HepG2 (cell line): ENCODE measurements at regions not wholly inside any gene's neighbourhood (a gene's known extent, or its start where the extent isn't known, plus 50 kb on each side); places are given as distances from the start of the nearest gene placed in this dataset.

Experiments
- ATAC-seq: fragments of 200-7000 bp; cut with Tn5 transposase; 3 replicates; pipeline ENCODE4 v1.9.1; 2020; ENCODE audit warnings: mild to moderate bottlenecking, moderate library complexity
- BruUV-seq: library from RNA; stranded (reverse); fragments of 400-500 nt; replicated peaks from 2 replicates; lab custom pipeline; 2021; lab: Mats Ljungman, UMichigan
- CTCF ChIA-PET: fragments of 300-600 bp; formaldehyde crosslinking; extraction: SDS; loops from one replicate; lab custom pipeline; 2021; ENCODE audit warnings: low total read pairs, inconsistent platforms, low intra/inter-chr PET ratio; lab: Yijun Ruan, JAX
- POLR2A ChIA-PET: fragments of 350-600 bp; sonication (Branson Sonifier 250); formaldehyde crosslinking; loops from one replicate; lab custom pipeline; 2020; ENCODE audit warnings: antibody characterized with exemption, inconsistent platforms; lab: Yijun Ruan, JAX
- DNase-seq: peaks from one replicate; pipeline ENCODE4 v3.0.0-alpha.2; 2015; ENCODE audit warnings: low spot score
- FAIRE-seq: peaks from 3 replicates; lab custom pipeline; 2011; peaks lifted over from hg19 to GRCh38; lab: Jason Lieb, UNC
- H2AFZ ChIP-seq: one replicate; pipeline ENCODE4 v1.6.1; 2011; ENCODE audit warnings: low read length, inconsistent platforms
- H3K27ac ChIP-seq: fragments of 300-600 bp; 3 replicates; pipeline ENCODE4 v1.8.0; 2011; ENCODE audit warnings: mixed run types, mild to moderate bottlenecking, mixed read lengths, low read length, inconsistent platforms; ENCODE audit not compliant: insufficient read depth; ENCODE audit errors: extremely low read length
- H3K27me3 ChIP-seq, 2 experiments: fragments of 200-600 bp in 1 of 2; 2 replicates in 1 of 2; 3 replicates in 1 of 2; pipeline versions ENCODE4 v1.6.0 to v1.8.0; 2011; ENCODE audit warnings: low read length in 2 of 2, mild to moderate bottlenecking in 2 of 2, moderate library complexity in 2 of 2, inconsistent platforms in 1 of 2; ENCODE audit not compliant: insufficient read depth in 2 of 2, control insufficient read depth in 1 of 2
- H3K36me3 ChIP-seq, 2 experiments: fragments of 200-600 bp in 1 of 2; replicated peaks in 1 of 2; 2 replicates in 1 of 2; 3 replicates in 1 of 2; pipeline versions ENCODE4 v1.5.1 to v1.8.0; 2011; ENCODE audit warnings: low read length in 2 of 2, inconsistent platforms in 1 of 2; ENCODE audit not compliant: insufficient read depth in 2 of 2, control insufficient read depth in 1 of 2
- H3K4me1 ChIP-seq: 2 replicates; pipeline ENCODE4 v1.5.1; 2012; ENCODE audit warnings: low read length, inconsistent platforms; ENCODE audit not compliant: insufficient read depth
- H3K4me2 ChIP-seq: 2 replicates; pipeline ENCODE4 v1.6.0; 2011; ENCODE audit warnings: low read depth, low read length, inconsistent platforms
- H3K4me3 ChIP-seq, 3 experiments: fragments of 200-600 bp in 1 of 3; sonication (generic), shearing (Covaris generic) in 1 of 3; replicated peaks in 1 of 3; 2 replicates each; pipeline ENCODE4 v1.5.1; 2011 to 2016; ENCODE audit warnings: low read length in 3 of 3, inconsistent platforms in 2 of 3, low read depth in 2 of 3, mild to moderate bottlenecking in 2 of 3, control low read depth in 1 of 3, mixed read lengths in 1 of 3; ENCODE audit not compliant: insufficient read depth in 1 of 3
- H3K79me2 ChIP-seq: one replicate; pipeline ENCODE4 v1.6.1; 2011; ENCODE audit warnings: low read length, inconsistent platforms; ENCODE audit not compliant: insufficient read depth
- H3K9ac ChIP-seq: 2 replicates; pipeline ENCODE4 v1.6.0; 2011; ENCODE audit warnings: mild to moderate bottlenecking, low read depth, low read length, inconsistent platforms; ENCODE audit not compliant: insufficient read depth
- H3K9me3 ChIP-seq: 2 replicates; pipeline ENCODE4 v1.5.1; 2012; ENCODE audit warnings: mild to moderate bottlenecking, low read length
- H4K20me1 ChIP-seq: 2 replicates; pipeline ENCODE4 v1.6.0; 2011; ENCODE audit warnings: inconsistent platforms, mild to moderate bottlenecking, low read length, moderate library complexity; ENCODE audit not compliant: insufficient read depth
- HMGA1 ChIP-seq: sonication (generic); formaldehyde crosslinking; conservative IDR thresholded peaks from 2 replicates; pipeline ENCODE4 v1.4.0; 2020; ENCODE audit warnings: missing genetic modification reagents
- HNRNPUL1 ChIP-seq: fragments of 200-400 bp; formaldehyde crosslinking; IDR thresholded peaks from 2 replicates; pipeline ENCODE4 v1.6.1; 2017; ENCODE audit warnings: low read depth, mild to moderate bottlenecking, low read length, moderate library complexity
- NCOR1 ChIP-seq: fragments of 200-600 bp; sonication (generic); IDR thresholded peaks from 2 replicates; pipeline ENCODE4 v1.7.0; 2017; ENCODE audit warnings: antibody characterized with exemption, low read length, borderline replicate concordance
- PITX1 ChIP-seq: sonication (generic); formaldehyde crosslinking; IDR thresholded peaks from 2 replicates; pipeline ENCODE4 v1.5.1; 2020; ENCODE audit warnings: mild to moderate bottlenecking, missing genetic modification reagents
- RFX3 ChIP-seq: IDR thresholded peaks from 2 replicates; pipeline ENCODE4 v1.6.1; 2016; ENCODE audit warnings: missing biosample characterization, missing genetic modification reagents
- ZBTB10 ChIP-seq: sonication (generic); formaldehyde crosslinking; IDR thresholded peaks from 2 replicates; pipeline ENCODE4 v1.4.0; 2020; ENCODE audit warnings: missing genetic modification reagents, borderline replicate concordance
- ZNF143 ChIP-seq: sonication (generic); formaldehyde crosslinking; IDR thresholded peaks from 2 replicates; pipeline ENCODE4 v1.4.0; 2020; ENCODE audit warnings: missing genetic modification reagents
- ZNF275 ChIP-seq: sonication (generic); formaldehyde crosslinking; IDR thresholded peaks from 2 replicates; pipeline ENCODE4 v1.8.0; 2022; ENCODE audit warnings: missing genetic modification reagents, mild to moderate bottlenecking, inconsistent platforms, borderline replicate concordance
- WGBS: methylation state at CpG from one replicate; pipeline ENCODE4 v1.1.6; 2017; ENCODE audit warnings: low lambda C conversion rate; 5-methylcytosine and 5-hydroxymethylcytosine counted together
- in situ Hi-C: cut with HindIII; loops from 2 replicates; pipeline ENCODE4 v1.10.0; 2017; ENCODE audit warnings: low pct_unique_long_range_greater_than_20kb; ENCODE audit not compliant: extremely low pct_ligation_motif_present
- intact Hi-C: fragments of 100-400 bp; cut with micrococcal nuclease; formaldehyde crosslinking; loops from one replicate; pipeline ENCODE4 v1.10.0; 2022; ENCODE audit not compliant: unreplicated experiment

- H3K36me3 ChIP-seq: no peaks in the 10 kb centered on the region
Measured at GRCh38 chr15:70279096-70279495, 181.4 kb upstream of the TLE3 start.

More at GRCh38 chr15:70279096-70279495, 181.4 kb upstream of the TLE3 start:
- no peak for FAIRE-seq
- no peak overlapping the region for H3K4me2 ChIP-seq
- CTCF ChIA-PET: no interaction called here
- H3K9ac ChIP-seq: no peak overlapping the region
- 55% methylated on average over 4 of the region's 6 CpGs for WGBS
- DNase-seq: no peak
- no peak overlapping the region for H3K4me3 ChIP-seq
- TF ChIP-seq NCOR1 (no peak), HNRNPUL1 (no peak), RFX3 (CRISPR knock-in tag) (no peak), HMGA1 (CRISPR knock-in tag) (no peak), ZBTB10 (CRISPR knock-in tag) (no peak), PITX1 (CRISPR knock-in tag) (no peak), ZNF143 (CRISPR knock-in tag) (no peak), ZNF275 (no peak)
- no peak overlapping the region for H3K27ac ChIP-seq
- peaks cover 0 to 1% of the 10 kb centered on the region in 2 experiments; a peak in 1 of 5 replicates for H3K27me3 ChIP-seq
- no TSS peak for BruUV-seq
- H3K79me2 ChIP-seq: no peaks in the 10 kb centered on the region
- H3K4me1 ChIP-seq: no peaks in the 10 kb centered on the region
- H4K20me1 ChIP-seq: no peaks in the 10 kb centered on the region
- H2AFZ ChIP-seq: no peak overlapping the region
- POLR2A ChIA-PET: no interaction called here
- intact Hi-C loops: no loop called here
- H3K9me3 ChIP-seq: no peaks in the 10 kb centered on the region
- in situ Hi-C loops: no loop called here
- ATAC-seq: no peak
